Muscle layer of duodenum (tissue), 2 donors: ENCODE measurements at regions not wholly inside any gene's neighbourhood (a gene's known extent, or its start where the extent isn't known, plus 50 kb on each side); places are given as distances from the start of the nearest gene placed in this dataset.
"Not testable (repeated sequence)": the region's sequence is repeated elsewhere in the genome, so short reads cannot be mapped to it uniquely, and the experiment has no call there.

Experiments
- H3K27ac ChIP-seq: one replicate; pipeline ENCODE4 v1.7.0; 2013; ENCODE audit warnings: mild to moderate bottlenecking, low read length
- H3K27me3 ChIP-seq: one replicate; pipeline ENCODE4 v1.7.0; 2013; ENCODE audit warnings: low read depth, mild to moderate bottlenecking, control low read depth, low read length
- H3K36me3 ChIP-seq, 2 donors: one replicate each; pipeline ENCODE4 v1.7.0; 2013; ENCODE audit warnings: low read length in 2 of 2, control low read depth in 1 of 2, mild to moderate bottlenecking in 1 of 2; ENCODE audit not compliant: insufficient read depth in 2 of 2, control insufficient read depth in 1 of 2
- H3K4me1 ChIP-seq, 2 donors: one replicate each; pipeline ENCODE4 v1.7.0; 2013; ENCODE audit warnings: low read length in 2 of 2, mild to moderate bottlenecking in 2 of 2, control low read depth in 1 of 2, moderate library complexity in 1 of 2; ENCODE audit not compliant: insufficient read depth in 2 of 2, control insufficient read depth in 1 of 2
- H3K4me3 ChIP-seq, 2 donors: one replicate each; pipeline ENCODE4 v1.7.0; 2013; ENCODE audit warnings: low read length in 2 of 2, low read depth in 1 of 2, mild to moderate bottlenecking in 1 of 2
- H3K9me3 ChIP-seq, 2 donors: one replicate each; pipeline ENCODE4 v1.7.0; 2013; ENCODE audit warnings: low read length in 2 of 2, control low read depth in 1 of 2, mild to moderate bottlenecking in 1 of 2; ENCODE audit not compliant: control insufficient read depth in 1 of 2
- donor health status: healthy.

- H3K4me3 ChIP-seq, H3K36me3 ChIP-seq, H3K4me1 ChIP-seq, H3K27me3 ChIP-seq, H3K27ac ChIP-seq, H3K9me3 ChIP-seq: not testable (repeated sequence)
Measured at GRCh38 chr4:127379948-127380347, 252.8 kb upstream of the INTU start.

- no peaks in the 10 kb centered on the region for H3K36me3 ChIP-seq
- H3K4me3 ChIP-seq = no peak overlapping the region
- peaks cover 0 to 4% of the 10 kb centered on the region in 2 donors for H3K4me1 ChIP-seq
- no peaks in the 10 kb centered on the region for H3K9me3 ChIP-seq
- no peak overlapping the region for H3K27ac ChIP-seq
- no peaks in the 10 kb centered on the region for H3K27me3 ChIP-seq
Measured at GRCh38 chr4:127383666-127384065, 249.1 kb upstream of the INTU start.

DNA sequence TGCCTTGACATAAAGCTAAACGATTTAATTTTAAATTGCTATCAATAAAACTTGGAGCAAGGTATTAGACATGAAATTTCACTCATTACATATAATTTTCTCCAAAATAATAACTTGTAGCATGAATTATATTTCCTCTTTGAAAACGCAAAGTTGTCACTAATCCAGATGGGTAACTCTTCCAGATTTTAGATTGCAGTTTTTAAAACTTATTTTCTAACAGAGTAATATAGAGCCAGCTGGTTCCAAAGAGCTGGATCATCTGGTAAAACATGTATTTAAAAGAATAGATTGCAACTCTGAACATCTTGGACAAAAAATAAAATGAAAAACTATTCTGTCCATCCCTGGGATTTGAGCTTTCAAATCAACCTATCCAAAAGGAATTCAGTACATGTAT is 238.2 kb upstream of the INTU start:
- Histone ChIP-seq H3K4me1 (no peaks in the 10 kb centered on the region), H3K9me3 (no peaks in the 10 kb centered on the region), H3K27me3 (no peaks in the 10 kb centered on the region), H3K27ac (no peak overlapping the region), H3K36me3 (no peaks in the 10 kb centered on the region), H3K4me3 (no peak overlapping the region)

DNA sequence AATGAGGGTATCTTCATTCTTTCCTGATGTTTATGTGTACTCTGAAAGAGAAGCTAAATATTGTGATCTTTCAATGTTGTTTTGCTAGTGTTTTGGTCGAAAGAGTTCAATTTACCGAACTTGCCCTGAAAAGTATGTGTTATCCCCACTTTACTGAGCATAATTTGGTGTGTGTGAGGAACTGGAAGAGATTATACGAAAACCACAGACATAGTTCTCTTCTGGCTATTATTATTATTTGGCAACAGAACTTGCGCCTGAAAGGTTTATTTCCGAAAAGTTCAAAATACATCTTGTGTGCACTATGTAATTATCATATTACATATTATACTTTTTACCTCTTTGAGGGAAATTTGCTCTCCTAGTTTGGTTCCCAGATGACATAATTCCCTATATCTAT is 232.5 kb upstream of the INTU start:
- Histone ChIP-seq H3K27ac (no peak overlapping the region), H3K4me1 (peaks cover 0 to 12% of the 10 kb centered on the region in 2 donors), H3K27me3 (no peaks in the 10 kb centered on the region), H3K4me3 (no peak overlapping the region), H3K9me3 (no peaks in the 10 kb centered on the region), H3K36me3 (no peaks in the 10 kb centered on the region)

- H3K4me1 ChIP-seq = peaks cover 0 to 12% of the 10 kb centered on the region in 2 donors
- no peak overlapping the region for H3K4me3 ChIP-seq
- H3K9me3 ChIP-seq = no peaks in the 10 kb centered on the region
- no peaks in the 10 kb centered on the region for H3K27me3 ChIP-seq
- no peak overlapping the region for H3K27ac ChIP-seq
- no peaks in the 10 kb centered on the region for H3K36me3 ChIP-seq
Measured at GRCh38 chr4:127400731-127401346, 231.9 kb upstream of the INTU start.

DNA sequence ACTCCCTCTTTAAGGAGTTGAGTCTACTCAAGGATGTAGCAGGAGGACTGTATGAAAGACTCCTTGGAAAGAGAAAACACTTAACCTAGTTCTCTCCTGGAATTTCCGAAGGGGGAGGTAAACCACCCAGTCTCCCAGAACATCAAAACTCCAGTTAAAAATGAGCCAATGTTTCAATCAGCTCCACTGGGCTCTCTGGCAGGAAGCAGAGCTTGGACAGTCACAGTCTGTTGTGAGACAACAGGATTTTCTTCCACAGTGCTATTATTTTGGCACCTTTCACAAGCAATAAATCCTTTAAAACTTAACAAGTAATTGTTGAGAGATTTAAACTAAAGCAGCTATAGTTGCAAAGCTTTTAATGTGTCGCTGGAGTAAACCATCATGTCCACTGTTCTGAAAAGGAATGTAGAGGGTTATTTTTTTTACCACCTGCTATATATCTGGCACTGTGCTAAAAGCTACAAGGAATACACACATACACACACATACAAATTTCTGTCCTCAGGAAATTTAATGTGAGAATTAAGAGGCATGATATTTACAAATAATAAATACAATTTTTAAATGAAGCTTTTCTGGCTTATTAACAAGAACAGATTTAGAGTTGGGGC is 229.2 kb upstream of the INTU start:
- Histone ChIP-seq H3K36me3 (no peaks in the 10 kb centered on the region), H3K4me3 (no peak overlapping the region)

GRCh38 chr4:127406187-127406586 is 226.6 kb upstream of the INTU start:
- H3K27me3 ChIP-seq = no peaks in the 10 kb centered on the region
- H3K9me3 ChIP-seq = peaks cover 0 to 6% of the 10 kb centered on the region in 2 donors
- H3K27ac ChIP-seq = no peak overlapping the region
- no peaks in the 10 kb centered on the region for H3K36me3 ChIP-seq
- no peak overlapping the region for H3K4me3 ChIP-seq
- H3K4me1 ChIP-seq = peaks cover 0 to 12% of the 10 kb centered on the region in 2 donors

More for the DNA sequence above, 229.2 kb upstream of the INTU start:
- peaks cover 0 to 12% of the 10 kb centered on the region in 2 donors for H3K4me1 ChIP-seq
- H3K27ac ChIP-seq = no peak overlapping the region
- H3K27me3 ChIP-seq = no peaks in the 10 kb centered on the region
- peaks cover 0 to 6% of the 10 kb centered on the region in 2 donors for H3K9me3 ChIP-seq

DNA sequence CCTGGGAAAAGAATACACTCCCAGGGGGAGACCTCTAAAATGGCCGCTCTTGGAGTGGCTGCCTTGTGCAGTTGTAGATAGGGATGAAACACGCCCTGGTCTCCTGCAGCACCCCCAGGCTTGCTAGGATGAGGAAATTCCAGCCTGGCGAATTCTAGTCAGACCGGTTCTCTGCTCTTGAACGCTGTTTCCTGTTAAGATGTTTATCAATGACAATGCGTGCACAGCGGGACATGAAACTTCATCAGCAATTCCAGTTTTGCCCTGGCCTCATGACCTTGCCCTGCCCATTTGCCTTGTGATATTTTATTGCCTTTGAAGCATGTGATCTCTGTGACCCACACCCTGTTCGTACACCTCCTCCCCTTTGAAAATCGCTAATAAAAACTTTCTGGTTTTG is 225.2 kb upstream of the INTU start:
- not testable (repeated sequence) for H3K27ac ChIP-seq, H3K36me3 ChIP-seq, H3K4me3 ChIP-seq, H3K27me3 ChIP-seq, H3K9me3 ChIP-seq
- peaks cover 0 to 12% of the 10 kb centered on the region in 2 donors for H3K4me1 ChIP-seq

- Histone ChIP-seq H3K27me3 (no peaks in the 10 kb centered on the region), H3K36me3 (no peaks in the 10 kb centered on the region), H3K4me1 (no peaks in the 10 kb centered on the region), H3K27ac (no peak overlapping the region), H3K9me3 (peaks cover 0 to 6% of the 10 kb centered on the region in 2 donors), H3K4me3 (no peak overlapping the region)
Measured at GRCh38 chr4:127410201-127410600, 222.6 kb upstream of the INTU start.

- Histone ChIP-seq H3K9me3 (peaks cover 0 to 6% of the 10 kb centered on the region in 2 donors), H3K4me1 (no peaks in the 10 kb centered on the region), H3K36me3 (no peaks in the 10 kb centered on the region), H3K27ac (no peak overlapping the region), H3K4me3 (no peak overlapping the region), H3K27me3 (no peaks in the 10 kb centered on the region)
Measured at GRCh38 chr4:127410644-127411043, 222.1 kb upstream of the INTU start.

GRCh38 chr4:127414951-127415606 is 217.7 kb upstream of the INTU start:
- Histone ChIP-seq H3K4me1 (peaks cover 0 to 5% of the 10 kb centered on the region in 2 donors), H3K27ac (no peak overlapping the region), H3K9me3 (no peaks in the 10 kb centered on the region), H3K36me3 (no peaks in the 10 kb centered on the region), H3K4me3 (no peak overlapping the region), H3K27me3 (no peaks in the 10 kb centered on the region)
